ENCODE measurements at regions not wholly inside any gene's neighbourhood (a gene's known extent, or its start where the extent isn't known, plus 50 kb on each side); places are given as distances from the start of the nearest gene placed in this dataset.
A peak's percentile ranks its signal among the peaks of the same experiment; 100 is the strongest.
"Not testable (repeated sequence)": the region's sequence is repeated elsewhere in the genome, so short reads cannot be mapped to it uniquely, and the experiment has no call there.

GRCh38 chr9:41075671-41076070 lies 52.8 kb downstream of the FOXD4L6 start:
- not testable (repeated sequence) for DNase-seq

GRCh38 chr9:41074356-41074942 lies 54.0 kb downstream of the FOXD4L6 start:
- peak; percentile 44 for DNase-seq

DNA sequence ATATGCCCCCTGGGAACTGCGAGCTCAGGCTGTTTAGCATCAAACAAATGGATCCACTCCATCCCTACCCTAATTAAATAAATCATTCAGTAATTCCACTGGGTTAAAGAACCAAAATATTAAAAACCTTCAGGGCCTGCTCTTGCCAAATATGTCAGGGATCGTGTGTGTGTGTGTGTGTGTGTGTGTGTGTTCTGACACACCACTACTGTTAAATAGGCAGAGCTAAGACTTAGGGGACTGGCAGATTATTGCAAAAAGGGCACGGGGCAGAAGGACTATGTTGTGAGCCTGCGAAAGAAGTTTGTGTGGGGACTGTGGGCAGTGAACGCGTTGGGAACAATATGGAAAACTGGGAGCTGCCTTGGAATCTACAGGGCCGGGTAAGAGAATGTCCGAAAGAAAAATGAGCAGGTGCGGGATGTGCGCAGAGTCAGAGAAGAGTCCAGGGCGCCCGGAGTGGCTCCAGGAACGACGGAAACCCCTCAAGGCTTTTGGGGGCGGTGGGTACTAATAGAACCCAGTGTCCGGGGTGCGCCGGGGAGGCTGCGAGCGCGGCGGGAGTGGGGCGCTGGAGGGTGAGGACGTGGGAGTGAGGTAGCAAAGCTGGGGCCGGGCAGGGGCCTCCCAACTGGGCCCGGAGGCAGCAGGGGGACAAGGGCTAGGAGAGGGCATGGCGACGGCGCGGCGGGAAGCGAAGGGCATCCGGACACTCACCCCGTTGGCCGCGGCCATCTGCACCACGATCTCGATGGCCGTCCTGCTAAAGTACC lies 54.8 kb downstream of the FOXD4L6 start:
- not testable (repeated sequence) for DNase-seq

- DNase-seq, result not testable (repeated sequence)
Measured at GRCh38 chr9:41064125-41064795, 64.2 kb downstream of the FOXD4L6 start.

- DNase-seq, result not testable (repeated sequence)
Measured at GRCh38 chr9:41063243-41063642, 65.2 kb downstream of the FOXD4L6 start.

- DNase-seq, result not testable (repeated sequence)
Measured at GRCh38 chr9:41059603-41060002, 68.9 kb downstream of the FOXD4L6 start.

DNA sequence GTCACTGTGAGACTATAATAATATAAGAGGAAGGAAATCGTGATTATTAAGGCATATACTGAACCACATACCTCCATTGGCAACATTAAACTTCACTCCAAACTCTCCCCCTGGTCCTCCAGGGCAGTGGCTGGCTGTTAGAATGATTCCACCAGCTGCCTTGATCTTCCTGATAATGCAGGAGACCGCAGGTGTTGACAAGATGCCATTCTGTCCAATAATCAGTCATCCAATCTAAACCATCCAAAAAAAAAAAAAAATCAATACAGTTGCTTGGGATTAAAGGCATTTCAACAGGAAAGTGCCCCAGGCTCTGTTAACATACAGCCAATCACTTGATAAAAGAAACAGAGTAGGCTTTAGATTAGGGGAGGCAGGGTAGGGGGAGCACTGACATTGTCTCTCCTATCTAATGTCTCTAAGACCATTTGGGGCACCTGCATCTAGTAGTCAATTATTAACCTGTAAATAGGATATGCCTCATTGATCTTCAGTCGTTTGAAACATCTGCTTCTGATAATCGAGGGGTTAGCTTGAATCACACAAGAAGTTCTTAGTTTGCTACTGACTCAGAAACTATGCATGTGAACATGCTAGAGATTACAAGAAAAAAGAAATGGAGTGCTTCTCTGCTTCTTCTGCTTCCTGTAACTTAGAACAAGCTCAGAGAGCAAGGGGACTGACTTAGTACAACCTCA lies 74.7 kb downstream of the FOXD4L6 start:
- not testable (repeated sequence) for DNase-seq

DNA sequence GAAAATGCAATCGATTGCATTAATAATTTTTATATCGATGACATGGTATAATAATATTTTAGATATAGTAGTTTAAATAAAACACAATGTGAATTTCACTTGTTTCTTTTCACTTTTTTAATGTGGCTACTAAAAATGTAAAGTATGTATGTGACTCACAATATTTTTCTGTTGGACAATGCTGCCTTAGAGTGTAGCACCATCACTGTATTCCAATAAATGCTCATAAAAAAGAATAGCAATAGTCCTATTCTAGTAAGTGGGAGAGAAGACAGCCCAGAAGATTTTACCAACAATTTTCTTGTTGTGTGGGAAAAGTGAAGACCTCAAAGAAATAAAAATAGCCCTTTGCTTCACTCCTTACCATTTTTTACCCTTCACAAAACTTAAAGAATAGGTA lies 79.8 kb downstream of the FOXD4L6 start:
- DNase-seq, result not testable (repeated sequence)

DNA sequence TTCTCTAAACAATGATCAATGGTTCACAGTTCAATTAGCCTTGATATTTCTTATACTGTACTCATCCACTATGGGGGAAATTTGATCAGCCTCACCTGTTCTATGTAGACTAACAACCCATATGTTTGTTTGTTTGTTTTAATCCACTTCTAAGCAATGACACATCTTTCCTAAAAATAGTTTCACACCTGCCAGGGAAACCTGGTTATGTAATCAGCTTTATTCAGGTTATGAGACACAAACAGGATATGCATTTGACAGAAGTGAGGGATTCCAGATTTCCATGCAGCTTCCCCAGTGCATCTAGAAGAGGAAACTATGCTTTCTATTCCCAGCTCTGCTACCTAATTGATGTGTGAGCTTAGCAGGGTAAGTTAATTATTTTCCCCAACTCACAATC lies 80.7 kb downstream of the FOXD4L6 start:
- not testable (repeated sequence) for DNase-seq

DNA sequence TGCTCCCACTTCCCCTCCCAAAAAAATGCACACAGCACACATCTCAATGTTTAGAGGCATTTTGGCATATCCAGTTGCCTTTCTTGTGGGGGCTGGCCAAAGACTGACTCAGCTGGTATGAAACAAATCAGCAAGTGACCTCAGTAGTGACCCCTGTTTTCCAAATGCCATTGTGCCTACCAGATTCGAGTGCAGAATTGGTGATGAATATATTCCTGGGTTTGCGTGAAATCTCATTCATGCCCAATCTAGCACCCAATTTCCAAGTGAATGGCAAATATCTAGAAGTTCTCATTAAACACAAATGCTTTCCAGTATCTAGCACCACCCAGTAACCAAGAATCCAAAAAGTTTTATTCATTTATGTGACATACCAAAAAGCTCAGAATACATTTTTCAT lies 83.6 kb downstream of the FOXD4L6 start:
- not testable (repeated sequence) for DNase-seq

DNA sequence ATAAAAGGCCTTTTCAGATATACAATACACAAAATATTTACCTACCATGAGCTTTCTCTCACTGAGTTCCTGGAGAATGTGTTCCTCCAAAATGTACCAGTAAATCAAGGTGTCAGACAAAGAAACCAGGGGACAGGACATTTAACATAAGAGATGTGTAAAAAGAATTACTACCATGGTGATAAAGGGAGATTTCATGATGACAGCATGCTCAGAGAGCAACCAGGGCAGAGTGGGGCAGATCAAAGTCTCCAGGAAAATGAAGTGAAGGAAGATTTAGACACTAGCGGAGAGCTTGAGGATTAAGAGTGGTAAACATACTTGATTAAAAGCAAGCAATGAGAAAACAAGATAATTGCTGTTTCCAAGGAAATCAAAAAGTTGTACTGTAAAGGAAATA lies 85.0 kb downstream of the FOXD4L6 start:
- not testable (repeated sequence) for DNase-seq

- not testable (repeated sequence) for DNase-seq
Measured at GRCh38 chr9:41042111-41042510, 86.4 kb downstream of the FOXD4L6 start.

DNA sequence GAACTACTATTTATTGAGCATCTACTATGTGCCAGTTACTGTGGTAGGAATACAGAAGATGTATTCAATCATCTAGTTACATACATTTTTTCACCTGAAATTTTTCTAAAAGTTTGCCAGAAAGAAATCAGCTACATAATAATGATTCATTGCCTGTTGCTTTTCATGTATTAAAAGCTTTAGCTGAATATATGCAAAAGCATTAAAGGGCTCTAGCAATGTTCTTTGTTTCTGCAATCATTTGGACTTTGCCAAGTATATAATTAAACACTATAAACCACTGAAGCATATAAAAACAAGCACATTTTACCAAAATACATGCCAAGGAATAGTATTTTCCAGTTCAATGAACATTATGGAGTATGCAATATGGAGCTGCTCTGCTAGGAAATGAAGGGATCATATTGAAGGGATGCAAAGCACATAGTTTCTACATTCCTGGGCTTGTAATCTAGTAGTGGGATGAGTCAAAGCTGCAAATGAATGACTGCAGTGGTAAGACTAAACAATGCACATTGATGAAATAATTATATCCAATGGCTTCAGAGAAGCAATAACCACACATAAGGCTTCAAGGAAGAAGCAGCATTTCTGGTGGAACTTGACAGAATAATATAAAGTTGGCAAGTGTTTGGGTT lies 87.7 kb downstream of the FOXD4L6 start:
- DNase-seq, result not testable (repeated sequence)

DNA sequence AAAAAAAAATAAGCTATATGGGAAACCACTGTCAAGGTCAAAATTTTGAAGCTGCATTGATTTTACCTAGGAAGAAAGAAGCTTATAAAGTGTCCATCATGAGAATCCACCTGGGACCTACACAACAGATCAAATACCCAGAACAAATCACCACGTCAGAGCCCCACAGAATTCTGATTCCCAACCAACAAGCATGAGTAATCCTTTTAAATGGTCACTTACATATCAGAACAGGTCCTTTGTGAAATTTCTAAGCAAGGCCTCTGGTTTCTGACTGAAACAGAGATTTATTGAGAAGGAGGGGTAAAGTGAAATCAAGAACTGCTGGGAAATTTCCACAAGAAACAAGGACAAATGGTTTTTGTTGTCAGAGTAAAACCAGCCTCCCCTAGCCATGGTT lies 93.2 kb downstream of the FOXD4L6 start:
- not testable (repeated sequence) for DNase-seq

- peak; percentile 64 for DNase-seq
Measured at GRCh38 chr9:41034699-41035197, 93.7 kb downstream of the FOXD4L6 start.

- peak; percentile 50 for DNase-seq
Measured at GRCh38 chr9:41033877-41034276, 94.6 kb downstream of the FOXD4L6 start.

GRCh38 chr9:41033360-41033759 lies 95.1 kb downstream of the FOXD4L6 start:
- not testable (repeated sequence) for DNase-seq

DNA sequence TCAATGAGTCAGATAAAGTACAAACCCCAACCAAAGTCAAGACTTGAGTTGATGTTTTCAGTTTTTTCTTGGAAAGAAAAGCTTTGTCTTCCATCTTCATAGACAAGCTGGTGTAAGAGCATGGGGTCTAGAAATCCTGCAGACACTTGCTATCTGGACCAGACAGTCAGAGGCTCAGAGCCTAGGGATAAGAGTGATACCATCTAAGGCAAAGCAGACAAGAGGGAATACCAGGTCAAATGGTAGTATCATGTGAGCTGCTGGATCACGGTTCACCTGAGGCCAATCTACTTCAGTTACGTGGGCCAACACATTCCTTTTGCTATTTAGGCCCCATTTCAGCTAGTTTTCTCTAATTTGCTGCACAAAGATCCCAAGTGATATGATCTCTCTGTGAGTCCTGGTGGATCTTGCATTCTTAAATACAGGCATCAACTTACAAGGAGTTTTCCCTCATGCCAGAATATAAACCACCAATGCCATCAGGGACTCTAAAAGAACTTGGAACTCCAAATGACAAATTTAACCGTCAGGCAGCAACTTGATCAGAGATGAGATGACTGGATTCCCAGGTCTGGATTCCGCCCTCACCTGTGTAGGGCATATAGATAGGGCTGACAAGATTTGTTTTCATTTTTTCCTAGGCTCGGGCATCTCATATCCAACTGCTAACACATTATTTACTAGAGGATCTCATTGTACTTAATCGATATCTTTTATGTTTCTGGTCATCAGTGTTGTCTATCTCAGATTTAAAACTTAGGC lies 101.4 kb downstream of the FOXD4L6 start:
- not testable (repeated sequence) for DNase-seq

GRCh38 chr9:41022365-41022764 lies 106.1 kb downstream of the FOXD4L6 start:
- not testable (repeated sequence) for DNase-seq

- DNase-seq, result not testable (repeated sequence)
Measured at GRCh38 chr9:41019858-41020562, 108.5 kb downstream of the FOXD4L6 start.

DNA sequence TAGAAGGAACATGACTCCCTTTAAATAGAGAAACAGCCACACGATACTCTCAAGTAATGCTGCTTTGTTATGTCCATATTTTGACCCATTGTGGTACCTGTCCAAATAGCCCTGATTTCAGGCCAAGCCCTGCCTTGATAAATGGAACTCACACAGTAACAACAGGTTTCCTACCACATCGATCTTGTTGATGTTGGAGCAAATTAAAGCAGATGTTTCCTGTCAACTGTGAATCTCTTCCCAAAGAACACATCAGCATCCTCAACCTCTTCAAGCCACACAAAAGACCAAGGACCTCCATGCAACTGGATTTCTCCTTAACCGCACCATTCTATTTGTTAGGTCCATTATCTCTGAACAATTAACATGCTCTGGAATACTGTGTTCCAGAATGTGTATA lies 109.5 kb downstream of the FOXD4L6 start:
- DNase-seq, result not testable (repeated sequence)
